GM12865 (cell line): ENCODE measurements at regions not wholly inside any gene's neighbourhood (a gene's known extent, or its start where the extent isn't known, plus 50 kb on each side); places are given as distances from the start of the nearest gene placed in this dataset.

Experiments
- DNase-seq: peaks from one replicate; pipeline ENCODE4 v3.0.0; 2010; ENCODE audit warnings: low read depth
- H3K4me3 ChIP-seq: 2 replicates; pipeline ENCODE4 v1.5.1; 2011; ENCODE audit warnings: mild to moderate bottlenecking, low read depth, low read length, control low read depth
- TF ChIP-seq, protein P1 (sequence below): IDR thresholded peaks from 2 replicates; pipeline ENCODE4 v1.5.1; 2011; ENCODE audit warnings: low read length, control low read depth, low read depth, inconsistent platforms; ENCODE audit not compliant: insufficient read depth; ENCODE audit errors: missing control alignments

DNA sequence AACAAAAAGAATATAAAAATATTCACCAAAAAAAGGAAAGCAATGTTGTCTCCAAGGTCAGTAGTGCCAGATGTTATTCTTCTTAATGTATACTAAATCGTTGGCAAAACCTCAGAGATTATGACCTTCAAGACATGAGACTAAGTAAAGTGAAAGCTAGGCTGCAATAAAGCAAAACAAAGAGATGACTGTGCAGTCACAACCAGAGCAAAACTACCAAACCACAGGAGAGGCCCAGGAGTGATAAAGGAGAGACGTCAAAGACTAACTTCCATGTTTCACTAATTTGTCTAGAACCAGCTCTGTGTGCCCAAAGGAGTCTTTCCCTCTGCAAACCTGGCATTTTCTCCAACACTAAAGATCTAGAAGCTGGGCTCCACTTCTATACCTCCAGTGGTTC is 155.9 kb upstream of the POU3F2 start:
- TF ChIP-seq, protein P1, sequence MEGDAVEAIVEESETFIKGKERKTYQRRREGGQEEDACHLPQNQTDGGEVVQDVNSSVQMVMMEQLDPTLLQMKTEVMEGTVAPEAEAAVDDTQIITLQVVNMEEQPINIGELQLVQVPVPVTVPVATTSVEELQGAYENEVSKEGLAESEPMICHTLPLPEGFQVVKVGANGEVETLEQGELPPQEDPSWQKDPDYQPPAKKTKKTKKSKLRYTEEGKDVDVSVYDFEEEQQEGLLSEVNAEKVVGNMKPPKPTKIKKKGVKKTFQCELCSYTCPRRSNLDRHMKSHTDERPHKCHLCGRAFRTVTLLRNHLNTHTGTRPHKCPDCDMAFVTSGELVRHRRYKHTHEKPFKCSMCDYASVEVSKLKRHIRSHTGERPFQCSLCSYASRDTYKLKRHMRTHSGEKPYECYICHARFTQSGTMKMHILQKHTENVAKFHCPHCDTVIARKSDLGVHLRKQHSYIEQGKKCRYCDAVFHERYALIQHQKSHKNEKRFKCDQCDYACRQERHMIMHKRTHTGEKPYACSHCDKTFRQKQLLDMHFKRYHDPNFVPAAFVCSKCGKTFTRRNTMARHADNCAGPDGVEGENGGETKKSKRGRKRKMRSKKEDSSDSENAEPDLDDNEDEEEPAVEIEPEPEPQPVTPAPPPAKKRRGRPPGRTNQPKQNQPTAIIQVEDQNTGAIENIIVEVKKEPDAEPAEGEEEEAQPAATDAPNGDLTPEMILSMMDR: no peak
- no peak overlapping the region for H3K4me3 ChIP-seq
- DNase-seq: peak; percentile 9

DNA sequence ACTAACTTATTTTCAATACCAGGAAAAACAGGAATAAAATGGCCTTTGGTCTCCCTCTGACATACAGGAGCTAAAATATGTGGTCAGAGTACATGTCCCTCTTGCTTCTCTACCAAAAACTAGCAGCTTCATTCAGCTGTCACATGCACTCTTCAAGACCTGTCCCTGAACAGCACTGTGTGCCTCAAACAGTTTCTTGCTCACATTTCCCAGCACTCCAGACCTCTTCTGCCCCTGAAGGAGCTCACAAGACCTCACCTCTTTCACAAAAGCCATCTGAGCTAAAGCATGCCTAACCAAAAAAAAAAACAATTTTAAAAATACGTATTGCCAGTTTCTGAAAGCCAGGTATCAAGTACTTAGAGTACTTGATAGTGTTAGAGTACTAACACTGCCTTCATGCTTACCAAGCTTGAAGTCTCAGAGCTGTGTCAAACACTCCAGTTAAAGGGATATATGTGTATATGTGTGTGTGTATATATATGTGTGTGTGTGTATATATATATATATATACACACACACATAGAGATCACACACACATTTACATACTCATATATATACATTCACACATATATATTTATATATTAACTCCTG is 148.3 kb upstream of the POU3F2 start:
- H3K4me3 ChIP-seq: no peak overlapping the region
- DNase-seq: no peak
- TF ChIP-seq, protein P1: no peak

DNA sequence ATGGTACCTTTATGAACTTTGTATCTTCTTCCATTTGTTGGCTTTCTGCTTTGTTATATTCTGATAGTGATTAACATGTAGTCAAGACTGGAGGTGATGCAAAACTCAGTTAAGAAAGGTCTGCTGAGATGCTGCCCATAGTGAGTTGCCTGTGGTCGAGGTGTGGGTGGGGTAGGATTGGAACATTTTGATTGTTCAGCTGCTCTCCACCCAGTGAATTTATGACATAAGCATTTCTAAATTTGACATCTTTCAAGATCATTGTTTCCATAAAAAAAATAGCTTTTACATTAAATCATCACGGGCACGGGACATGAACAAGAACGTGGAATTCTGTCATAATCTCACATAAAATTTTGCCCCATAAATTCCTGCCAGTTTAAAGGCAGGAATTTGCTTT is 146.6 kb upstream of the POU3F2 start:
- no peak for DNase-seq

DNA sequence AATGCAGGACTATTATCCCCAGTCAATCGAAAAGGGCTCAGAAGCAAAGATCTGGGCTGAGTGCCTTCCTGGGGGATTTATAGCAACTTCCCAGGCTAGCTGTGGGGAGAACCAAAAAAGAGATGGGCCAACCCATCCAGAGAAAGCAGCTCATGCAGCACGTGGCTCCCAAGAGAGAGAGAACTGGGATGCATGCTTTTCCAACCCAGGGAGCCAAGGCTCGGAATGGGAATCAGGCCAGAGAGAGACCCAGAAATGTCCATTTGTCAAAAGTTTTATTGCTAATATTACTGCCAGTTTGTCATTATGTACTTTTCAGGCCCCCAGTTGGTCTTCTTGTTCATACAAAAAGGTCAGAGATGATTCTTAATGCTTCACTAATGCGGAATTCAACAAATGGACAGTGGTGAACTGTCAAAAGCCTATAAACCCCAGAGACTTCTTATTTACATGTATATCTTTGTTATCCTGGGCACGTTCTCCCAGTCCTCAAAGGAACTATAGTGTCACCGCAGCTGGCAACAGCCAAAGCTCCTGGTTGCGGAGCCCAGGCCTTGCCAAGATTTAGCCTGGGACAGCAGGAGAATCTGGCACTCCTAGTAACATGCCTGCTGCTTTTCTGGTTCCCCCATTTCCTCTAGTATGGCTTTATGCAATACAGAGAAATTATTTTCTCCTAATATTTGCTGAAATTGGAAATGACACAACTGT is 139.1 kb upstream of the POU3F2 start:
- TF ChIP-seq, protein P1: no peak
- no peak overlapping the region for H3K4me3 ChIP-seq
- no peak for DNase-seq

More for the DNA sequence above, 146.6 kb upstream of the POU3F2 start:
- TF ChIP-seq, protein P1: no peak
- no peak overlapping the region for H3K4me3 ChIP-seq

DNA sequence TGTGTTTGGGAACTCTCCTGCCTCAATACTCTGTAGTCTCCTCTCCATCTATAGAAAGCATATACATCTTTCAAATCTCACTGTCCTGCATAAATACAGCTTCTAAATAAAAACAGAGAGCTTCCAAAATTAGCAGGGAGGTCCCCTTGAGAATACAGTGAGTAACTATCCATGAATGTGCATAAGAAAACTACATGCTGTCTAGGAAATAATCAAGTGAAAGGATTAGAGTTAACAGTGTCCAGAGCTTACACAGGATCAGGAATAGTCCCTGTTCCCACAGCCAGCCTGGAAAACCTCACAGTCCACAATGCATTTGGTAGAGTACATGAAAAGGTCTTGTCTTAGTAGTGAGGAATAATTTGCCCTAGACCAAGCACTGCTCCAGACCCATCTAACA is 123.0 kb upstream of the POU3F2 start:
- DNase-seq: no peak
- H3K4me3 ChIP-seq: no peak overlapping the region
- TF ChIP-seq, protein P1: no peak

DNA sequence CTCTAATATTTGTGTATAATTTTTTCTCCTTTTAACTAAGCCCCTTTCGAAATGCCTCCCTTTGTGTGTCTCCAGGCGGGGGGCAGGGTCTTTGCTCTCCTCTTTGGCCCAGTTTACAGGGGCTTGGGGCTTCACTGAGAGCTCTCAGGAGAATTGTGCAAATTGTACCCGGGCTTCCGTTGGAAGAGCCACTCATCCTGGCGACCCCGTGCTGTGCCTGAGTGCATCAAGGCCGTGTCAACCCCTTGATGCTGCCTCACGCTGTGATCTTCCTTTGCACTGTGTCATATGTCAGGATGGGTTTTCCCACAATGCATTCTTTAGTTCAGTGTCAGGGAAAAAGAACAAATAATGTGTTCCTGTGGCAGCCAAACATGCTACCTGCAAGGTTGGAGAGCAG is 118.0 kb upstream of the POU3F2 start:
- TF ChIP-seq, protein P1: no peak
- no peak for DNase-seq
- no peak overlapping the region for H3K4me3 ChIP-seq
